Anterior cingulate cortex (tissue), 58 donors: ENCODE measurements at regions not wholly inside any gene's neighbourhood (a gene's known extent, or its start where the extent isn't known, plus 50 kb on each side); places are given as distances from the start of the nearest gene placed in this dataset.

Experiments
- DNase-seq, 58 donors: peaks; one replicate each; lab custom pipeline; 2025; lab: John Stamatoyannopoulos, UW

DNA sequence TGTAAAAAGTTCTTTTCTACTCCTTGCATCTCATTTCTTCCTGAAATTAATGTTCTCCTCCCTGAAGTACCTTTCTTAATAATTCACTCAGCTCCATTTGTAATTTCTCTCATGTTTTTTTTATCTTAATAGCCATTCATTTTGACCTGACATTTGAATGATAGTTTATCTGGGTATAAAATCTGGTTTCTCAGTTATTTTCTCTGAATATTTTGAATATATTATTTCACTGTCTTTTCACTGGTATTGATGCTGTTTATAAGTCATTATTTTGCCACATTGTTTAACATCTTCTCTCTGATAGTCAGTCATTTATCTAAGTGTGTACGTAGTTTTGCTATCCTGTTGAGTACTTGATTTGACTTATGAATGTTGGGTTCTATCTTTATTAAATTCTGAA lies 68.8 kb upstream of the ARHGAP18 start:
- DNase-seq: no peak

DNA sequence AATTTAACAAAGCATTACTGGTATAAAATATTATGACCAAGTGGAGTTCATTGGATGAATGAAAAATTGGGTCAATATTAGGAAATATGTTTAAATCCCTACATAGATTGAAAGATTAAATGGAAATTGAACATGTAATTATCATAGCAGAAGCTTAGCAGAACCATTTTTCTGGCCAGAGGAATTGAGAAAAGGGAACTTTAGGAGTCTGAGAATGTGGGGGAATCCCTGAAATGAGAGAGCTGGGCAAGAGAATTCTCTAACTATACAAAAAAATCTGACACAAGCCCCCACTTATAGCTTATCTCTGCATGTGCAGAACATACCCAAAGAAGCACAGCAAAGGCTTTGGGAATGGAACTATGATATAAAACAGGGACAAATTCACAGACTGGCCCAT lies 67.4 kb upstream of the ARHGAP18 start:
- DNase-seq: no peak

DNA sequence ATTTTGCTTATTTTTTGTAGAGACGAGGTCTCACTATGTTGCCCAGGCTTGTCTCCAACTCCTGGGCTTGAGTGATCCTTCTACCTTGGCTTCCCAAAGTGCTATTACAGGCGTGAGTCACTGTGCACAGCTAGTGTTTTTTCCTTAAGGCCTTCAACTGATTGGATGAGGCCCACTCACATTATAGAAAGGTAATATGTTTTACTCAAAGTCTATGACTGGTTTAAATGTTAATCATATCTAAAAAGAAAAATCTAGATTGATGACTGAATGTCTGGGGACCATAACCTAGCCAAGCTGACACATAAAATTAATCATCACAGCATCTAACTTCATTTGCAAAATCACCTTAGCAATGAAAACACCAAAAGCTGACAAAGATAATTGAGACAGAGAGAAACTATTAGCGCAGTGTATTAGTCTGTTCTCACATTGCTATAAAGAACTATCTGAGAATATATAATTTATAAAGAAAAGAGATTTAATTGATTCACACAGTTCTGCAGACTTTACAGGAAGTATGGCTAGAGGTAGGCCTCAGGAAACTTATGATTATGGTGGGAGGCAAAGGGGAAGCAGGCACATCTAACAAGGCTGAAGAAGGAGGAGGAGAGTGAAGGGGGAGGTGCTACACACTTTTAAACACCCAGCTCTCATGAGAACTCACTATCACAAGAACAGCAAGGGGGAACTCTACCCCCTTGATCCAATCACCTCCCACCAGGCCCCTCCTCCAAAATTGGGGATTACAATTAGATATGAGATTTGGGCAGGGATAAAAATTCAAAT lies 66.8 kb upstream of the ARHGAP18 start:
- no peak for DNase-seq

DNA sequence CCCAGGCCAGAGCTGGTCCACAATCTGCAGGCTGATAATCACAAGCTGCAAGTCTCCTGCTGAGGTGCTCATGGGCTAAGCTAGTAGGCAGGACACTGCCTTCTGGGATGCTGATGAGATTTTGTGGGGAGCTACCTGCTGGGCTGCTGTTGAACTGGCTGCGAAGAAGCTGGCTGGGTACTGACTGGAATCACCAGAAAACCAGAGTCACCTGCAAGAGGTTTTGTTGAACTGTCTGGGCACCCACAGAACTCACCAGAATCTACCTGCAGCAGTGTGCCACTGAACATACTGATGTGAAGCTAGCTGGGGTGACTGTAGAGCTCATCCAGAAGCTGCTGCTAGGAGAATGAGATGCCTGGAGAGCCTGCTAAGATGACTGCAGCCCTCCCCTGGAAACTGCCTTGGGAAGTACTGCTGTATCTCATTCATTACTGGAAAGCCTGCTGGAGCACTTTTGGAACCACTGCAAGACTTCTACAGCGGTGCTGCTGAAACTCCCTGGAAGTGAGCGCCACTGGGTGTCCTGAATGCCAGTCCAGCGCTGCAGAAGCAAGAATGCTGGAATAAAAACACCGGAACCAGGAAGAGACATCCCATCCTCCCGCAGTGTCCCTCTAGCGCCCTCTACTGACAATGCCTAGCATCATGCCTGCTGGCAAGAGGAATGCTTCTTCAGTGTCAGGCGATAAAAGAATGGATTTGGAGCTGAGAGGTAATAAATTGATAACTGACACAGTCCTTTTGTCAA lies 64.9 kb upstream of the ARHGAP18 start:
- peak in 53 of 58 donors; percentile 9 to 84 (median 56) for DNase-seq

DNA sequence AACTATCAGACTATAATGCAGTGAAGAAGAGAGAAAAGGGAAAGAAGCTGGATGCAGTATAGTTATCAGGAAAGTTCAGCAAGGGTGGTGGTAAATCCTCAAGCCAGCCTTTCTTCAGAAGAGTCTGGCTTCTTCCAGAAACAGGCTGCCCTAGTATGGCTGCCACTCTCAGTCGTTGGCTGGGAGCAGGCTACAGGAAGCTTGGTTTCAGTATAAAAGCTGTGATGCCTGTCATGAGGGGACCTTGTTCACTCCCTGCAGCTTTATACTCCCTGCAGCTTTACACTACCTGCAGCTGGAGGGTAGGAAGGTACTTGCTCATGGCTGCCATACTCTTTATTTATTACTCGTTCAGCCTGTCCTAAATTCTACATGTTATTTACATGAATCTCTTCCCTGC lies 63.3 kb upstream of the ARHGAP18 start:
- peak in 1 of 58 donors; percentile 17 for DNase-seq

DNA sequence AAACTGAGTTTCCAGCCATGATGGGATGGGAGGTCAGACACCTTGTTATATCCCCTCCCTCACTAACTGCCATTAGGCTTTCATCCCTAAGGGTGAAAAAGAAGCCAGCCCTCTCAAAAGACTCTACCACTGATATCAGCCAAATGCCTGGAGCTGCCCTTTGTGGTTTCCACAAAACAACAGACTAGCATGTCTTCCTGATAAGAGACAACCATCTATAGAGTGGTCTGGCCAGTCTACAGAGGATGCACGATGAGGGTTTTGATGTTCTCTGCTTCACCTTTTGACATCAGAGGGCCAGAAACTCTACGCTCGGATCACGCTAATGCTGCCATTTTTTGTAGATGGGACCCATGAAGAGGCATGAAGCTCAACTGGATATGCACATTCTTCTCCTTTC lies 61.7 kb upstream of the ARHGAP18 start:
- no peak for DNase-seq

GRCh38 chr6:129767776-129768485 lies 58.0 kb upstream of the ARHGAP18 start:
- no peak for DNase-seq

DNA sequence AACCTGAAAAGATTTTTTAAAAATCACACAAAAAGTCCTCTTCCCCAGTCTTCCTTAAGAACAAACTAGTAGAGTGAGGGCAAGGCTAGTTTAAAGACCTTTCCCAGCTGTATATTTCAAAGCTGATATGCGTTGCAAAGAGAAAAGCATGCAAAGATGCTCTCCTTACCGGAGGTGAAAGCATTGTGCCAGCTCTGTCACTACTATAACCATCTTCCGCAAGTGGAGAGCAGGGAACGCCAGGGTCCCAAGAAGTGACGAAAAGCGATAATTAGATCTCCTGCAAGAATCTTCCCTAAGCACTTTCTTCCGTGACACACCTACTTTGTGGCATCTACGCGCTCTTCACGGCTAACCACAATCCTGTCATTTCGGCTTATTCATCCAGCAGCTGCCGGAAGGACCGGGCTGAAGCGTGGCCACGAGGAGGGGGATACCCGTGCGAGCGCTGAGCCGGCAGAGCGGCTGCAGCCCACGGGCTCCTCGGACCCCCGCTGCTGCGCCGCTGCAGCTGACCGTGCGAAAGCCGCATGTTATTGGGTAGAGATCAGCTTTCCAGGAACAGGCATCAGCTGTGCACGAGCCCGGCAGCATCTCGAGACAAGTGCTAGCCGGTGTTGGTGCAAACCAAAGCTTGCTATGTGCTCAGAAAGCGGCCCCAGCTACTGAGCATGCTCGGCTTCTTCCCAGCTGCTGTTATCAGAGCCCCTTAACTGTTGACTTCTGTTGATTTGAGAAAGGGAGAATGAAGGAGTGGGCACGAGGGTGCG lies 57.2 kb upstream of the ARHGAP18 start:
- peak in 48 of 58 donors; percentile 3 to 72 (median 36) for DNase-seq

- DNase-seq: no peak
These were observed 54.9 kb upstream of the ARHGAP18 start for GRCh38 chr6:129764761-129765407.

GRCh38 chr6:129759796-129760605 lies 50.0 kb upstream of the ARHGAP18 start:
- no peak for DNase-seq
